IPS-20b (cell line): ENCODE measurements at regions not wholly inside any gene's neighbourhood (a gene's known extent, or its start where the extent isn't known, plus 50 kb on each side); places are given as distances from the start of the nearest gene placed in this dataset.

Source experiments
- H3K27ac ChIP-seq: one replicate; pipeline ENCODE4 v1.5.1; 2013; ENCODE audit warnings: low read length
- H3K27me3 ChIP-seq: 2 replicates; pipeline ENCODE4 v1.6.1; 2013; ENCODE audit warnings: mild to moderate bottlenecking, low read length, inconsistent platforms; ENCODE audit not compliant: insufficient read depth
- H3K36me3 ChIP-seq: 2 replicates; pipeline ENCODE4 v1.6.1; 2013; ENCODE audit warnings: low read depth, mild to moderate bottlenecking, inconsistent platforms, low read length, moderate library complexity; ENCODE audit not compliant: insufficient read depth
- H3K4me1 ChIP-seq: 2 replicates; pipeline ENCODE4 v1.6.1; 2013; ENCODE audit warnings: mild to moderate bottlenecking, control low read depth, inconsistent platforms, low read length, moderate library complexity; ENCODE audit not compliant: insufficient read depth
- H3K4me3 ChIP-seq: 2 replicates; pipeline ENCODE4 v1.5.1; 2013; ENCODE audit warnings: mild to moderate bottlenecking, low read length, inconsistent platforms
- H3K9ac ChIP-seq: 2 replicates; pipeline ENCODE4 v1.6.1; 2013; ENCODE audit warnings: low read depth, mild to moderate bottlenecking, inconsistent platforms, low read length, moderate library complexity
- H3K9me3 ChIP-seq: 2 replicates; pipeline ENCODE4 v1.6.1; 2013; ENCODE audit warnings: mild to moderate bottlenecking, low read depth, low read length, inconsistent platforms; ENCODE audit not compliant: insufficient read depth

DNA sequence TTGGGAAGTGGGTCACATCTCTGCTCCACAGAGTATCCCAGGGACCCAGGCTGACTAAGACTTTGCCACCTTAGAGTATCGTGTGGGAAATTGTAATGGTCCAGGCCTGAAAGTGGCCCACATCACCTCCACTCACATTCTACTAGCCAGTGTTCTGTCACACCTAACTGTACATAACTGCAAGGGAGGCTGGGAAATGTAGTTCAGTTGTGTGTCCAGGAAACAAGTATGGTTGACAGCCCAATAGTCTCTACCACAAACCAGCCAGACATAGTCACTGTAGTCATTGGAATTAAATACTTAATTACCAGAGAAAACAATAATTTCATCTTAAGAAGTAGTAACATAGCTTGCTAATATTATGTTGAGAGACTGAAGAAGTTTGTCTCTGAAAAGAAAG, 233.4 kb upstream of the S100G start:
- Histone ChIP-seq H3K36me3 (no peaks in the 10 kb centered on the region), H3K9me3 (no peaks in the 10 kb centered on the region), H3K4me3 (no peak overlapping the region), H3K4me1 (no peaks in the 10 kb centered on the region), H3K27ac (no peak overlapping the region), H3K9ac (no peak overlapping the region), H3K27me3 (no peaks in the 10 kb centered on the region)

DNA sequence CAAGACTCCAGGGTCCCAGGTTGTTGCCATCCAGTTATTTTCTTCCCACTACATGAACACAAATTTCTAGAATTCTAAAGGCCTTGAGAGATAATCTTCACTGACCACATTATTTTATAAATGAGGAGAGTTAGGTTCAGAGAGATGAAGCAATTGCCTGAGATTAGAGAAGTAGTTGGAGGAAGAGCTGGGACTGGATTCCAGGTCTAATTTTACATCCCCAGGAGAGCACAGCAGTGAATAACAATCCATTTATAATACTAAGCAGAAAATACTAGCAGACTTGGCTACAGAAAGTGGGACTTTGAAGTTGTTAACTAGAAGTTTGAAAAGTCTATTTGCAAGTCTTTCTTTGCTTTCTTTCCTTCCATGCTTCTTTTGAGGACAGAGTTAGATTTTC, 231.3 kb upstream of the S100G start:
- Histone ChIP-seq H3K36me3 (no peaks in the 10 kb centered on the region), H3K9ac (no peak overlapping the region), H3K9me3 (no peaks in the 10 kb centered on the region), H3K4me3 (no peak overlapping the region), H3K4me1 (no peaks in the 10 kb centered on the region), H3K27ac (no peak overlapping the region), H3K27me3 (no peaks in the 10 kb centered on the region)

DNA sequence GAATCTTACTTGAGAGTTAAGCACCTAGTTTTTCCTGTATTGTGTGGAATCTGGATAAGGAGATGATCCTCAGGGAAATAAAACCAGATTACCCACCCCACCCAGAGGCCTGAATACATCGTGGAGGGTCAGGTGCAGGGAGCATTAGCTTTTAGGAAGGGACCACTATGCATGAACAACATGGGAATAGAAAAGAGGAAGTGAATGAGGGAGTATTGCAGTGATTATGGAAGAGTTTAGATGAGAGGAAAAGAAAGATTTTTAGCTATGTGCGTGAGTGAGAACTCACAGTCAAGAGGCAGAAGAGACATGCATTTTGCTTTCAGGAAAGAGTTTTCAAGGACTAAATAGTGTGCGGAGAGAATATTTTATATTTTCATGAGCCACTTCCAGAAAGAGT, 222.3 kb upstream of the S100G start:
- H3K27me3 ChIP-seq, result no peaks in the 10 kb centered on the region
- H3K9me3 ChIP-seq, result no peaks in the 10 kb centered on the region
- H3K27ac ChIP-seq, result no peak overlapping the region
- H3K4me3 ChIP-seq, result no peak overlapping the region
- no peaks in the 10 kb centered on the region for H3K4me1 ChIP-seq
- no peak overlapping the region for H3K9ac ChIP-seq
- H3K36me3 ChIP-seq, result no peaks in the 10 kb centered on the region

DNA sequence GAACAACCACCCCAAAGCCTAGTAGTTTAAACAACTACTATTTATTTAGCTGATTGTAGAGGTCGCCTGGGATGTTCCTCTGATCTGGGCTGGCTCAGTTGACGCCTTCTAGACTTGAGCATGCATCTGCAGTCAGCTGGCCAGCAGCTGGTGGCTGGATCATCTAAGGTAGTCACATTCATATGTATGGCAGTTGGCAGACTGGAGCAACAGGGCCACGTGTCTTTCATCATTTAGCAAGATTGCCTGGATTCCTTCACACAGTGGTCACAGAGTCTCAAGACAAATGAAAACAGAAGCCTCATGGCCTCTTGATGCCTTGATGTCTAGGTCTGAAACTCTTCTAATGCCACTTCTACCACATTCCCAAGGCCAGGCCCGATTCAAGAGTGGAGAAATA, 220.6 kb upstream of the S100G start:
- Histone ChIP-seq H3K36me3 (no peaks in the 10 kb centered on the region), H3K9ac (no peak overlapping the region), H3K9me3 (no peaks in the 10 kb centered on the region), H3K27ac (no peak overlapping the region), H3K27me3 (no peaks in the 10 kb centered on the region), H3K4me3 (no peak overlapping the region), H3K4me1 (no peaks in the 10 kb centered on the region)

DNA sequence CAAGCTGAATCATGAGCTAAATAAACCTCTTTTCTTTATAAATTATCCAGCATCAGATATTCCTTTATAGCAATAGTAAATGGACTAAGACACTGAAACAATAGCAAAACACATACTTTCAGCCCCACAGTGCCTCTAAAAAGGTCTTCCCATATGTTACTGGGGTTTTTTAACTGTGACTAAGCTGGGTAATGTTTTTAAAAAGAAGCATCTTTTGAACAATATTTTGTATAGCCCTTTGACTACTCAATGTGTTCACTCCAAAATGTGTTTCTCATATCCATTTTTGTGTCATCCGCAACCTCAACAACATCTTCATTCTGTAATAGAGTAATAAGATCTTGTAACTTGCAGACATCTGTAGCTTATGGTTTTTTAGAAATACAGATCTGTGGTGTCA, 218.7 kb upstream of the S100G start:
- no peaks in the 10 kb centered on the region for H3K9me3 ChIP-seq

DNA sequence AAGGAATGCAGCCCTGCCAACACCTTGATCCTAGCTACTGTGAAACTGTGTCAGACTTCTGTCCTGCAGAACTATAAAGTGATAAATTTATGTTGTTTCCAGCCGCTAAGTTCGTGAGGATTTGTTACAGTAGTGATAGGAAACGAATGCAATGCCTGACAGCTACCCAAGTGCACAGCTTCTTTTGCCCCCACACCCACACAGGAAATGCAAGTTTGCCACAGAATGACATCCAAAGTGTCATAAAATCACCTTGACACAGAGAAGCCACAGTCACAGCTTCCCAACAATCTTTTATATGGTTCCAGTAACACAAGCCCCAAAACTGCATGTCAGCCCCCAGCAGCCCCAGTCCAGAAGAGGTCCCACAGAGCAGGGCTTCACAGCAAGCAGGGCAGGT, 216.9 kb upstream of the S100G start:
- Histone ChIP-seq H3K9me3 (no peaks in the 10 kb centered on the region), H3K9ac (no peak overlapping the region), H3K36me3 (no peaks in the 10 kb centered on the region), H3K4me3 (no peak overlapping the region), H3K27me3 (no peaks in the 10 kb centered on the region), H3K4me1 (no peaks in the 10 kb centered on the region), H3K27ac (no peak overlapping the region)

More for the DNA sequence above, 218.7 kb upstream of the S100G start:
- no peaks in the 10 kb centered on the region for H3K36me3 ChIP-seq
- H3K9ac ChIP-seq, result no peak overlapping the region
- H3K4me3 ChIP-seq, result no peak overlapping the region
- no peaks in the 10 kb centered on the region for H3K27me3 ChIP-seq
- no peaks in the 10 kb centered on the region for H3K4me1 ChIP-seq
- no peak overlapping the region for H3K27ac ChIP-seq

DNA sequence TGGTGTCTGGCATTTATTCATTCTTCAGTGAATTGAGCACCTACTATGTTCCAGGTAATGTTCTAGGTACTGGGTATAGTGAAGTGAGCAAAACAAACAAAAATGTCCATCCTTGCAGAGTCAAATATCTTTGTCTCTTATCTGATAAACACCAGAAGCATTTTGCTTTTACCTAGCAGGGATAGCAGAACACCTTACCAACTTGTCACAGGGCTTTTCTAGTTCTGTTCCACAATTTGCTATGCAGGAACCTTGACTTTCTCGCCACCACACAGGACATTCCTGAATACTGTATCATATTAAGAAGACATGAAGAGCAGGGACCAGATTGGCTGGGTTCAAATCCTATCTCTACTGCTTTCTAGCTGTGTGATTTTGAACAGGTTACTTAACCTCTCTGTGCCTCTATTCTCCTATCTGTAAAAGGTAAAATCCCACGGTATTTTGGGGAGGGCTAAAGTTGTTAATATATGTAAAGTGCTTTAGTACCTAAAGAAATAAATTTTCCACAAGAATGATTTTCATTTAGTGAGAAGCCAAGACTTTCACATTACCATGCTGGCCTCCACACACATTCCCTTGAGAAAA, 214.5 kb upstream of the S100G start:
- H3K27ac ChIP-seq, result no peak overlapping the region
- no peaks in the 10 kb centered on the region for H3K27me3 ChIP-seq
- no peak overlapping the region for H3K9ac ChIP-seq
- H3K9me3 ChIP-seq, result no peaks in the 10 kb centered on the region
- H3K4me1 ChIP-seq, result no peaks in the 10 kb centered on the region
- no peaks in the 10 kb centered on the region for H3K36me3 ChIP-seq
- H3K4me3 ChIP-seq, result no peak overlapping the region

DNA sequence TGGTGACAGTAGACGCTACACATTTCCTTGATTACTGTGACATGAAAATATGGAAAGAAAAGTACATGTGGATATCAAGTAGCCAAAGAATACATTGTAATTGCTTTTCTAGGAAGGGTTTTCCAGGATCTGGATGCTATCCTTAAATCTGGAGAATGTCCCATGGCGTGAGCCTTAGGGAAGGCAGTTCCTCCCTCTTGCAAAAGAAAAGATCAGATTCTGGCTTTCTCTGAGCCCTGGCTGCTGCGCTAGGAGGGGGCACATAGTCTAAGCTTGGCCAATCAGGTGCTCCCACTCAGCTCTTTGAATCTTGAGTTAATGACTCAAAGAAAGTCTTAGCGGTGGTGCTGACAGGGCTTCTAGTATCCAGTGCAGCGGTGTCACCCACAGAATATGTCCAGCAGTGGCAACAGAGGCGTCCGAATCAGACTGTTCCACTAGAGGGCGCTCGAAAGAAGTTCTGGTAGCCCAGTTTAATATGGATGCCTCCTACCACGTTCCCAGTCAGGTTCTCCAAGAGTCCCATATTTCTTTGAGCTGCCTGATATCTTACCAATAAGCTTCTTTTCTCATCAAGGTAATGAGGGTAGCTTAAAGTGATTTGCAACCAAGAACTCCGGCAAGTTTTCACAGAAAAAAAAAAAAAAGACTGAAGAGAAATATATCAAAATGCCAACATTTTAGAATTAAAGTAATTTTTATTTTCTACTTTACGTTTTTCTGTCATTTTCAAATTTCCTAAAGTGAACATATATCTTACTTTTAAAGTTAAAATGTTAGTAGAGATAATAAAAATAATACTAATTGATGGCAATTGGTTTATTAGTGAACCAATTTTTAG, 213.4 kb upstream of the S100G start:
- no peaks in the 10 kb centered on the region for H3K27me3 ChIP-seq
- H3K9me3 ChIP-seq, result no peaks in the 10 kb centered on the region
- H3K4me1 ChIP-seq, result no peaks in the 10 kb centered on the region
- H3K9ac ChIP-seq, result no peak overlapping the region
- H3K27ac ChIP-seq, result no peak overlapping the region
- no peaks in the 10 kb centered on the region for H3K36me3 ChIP-seq
- no peak overlapping the region for H3K4me3 ChIP-seq

DNA sequence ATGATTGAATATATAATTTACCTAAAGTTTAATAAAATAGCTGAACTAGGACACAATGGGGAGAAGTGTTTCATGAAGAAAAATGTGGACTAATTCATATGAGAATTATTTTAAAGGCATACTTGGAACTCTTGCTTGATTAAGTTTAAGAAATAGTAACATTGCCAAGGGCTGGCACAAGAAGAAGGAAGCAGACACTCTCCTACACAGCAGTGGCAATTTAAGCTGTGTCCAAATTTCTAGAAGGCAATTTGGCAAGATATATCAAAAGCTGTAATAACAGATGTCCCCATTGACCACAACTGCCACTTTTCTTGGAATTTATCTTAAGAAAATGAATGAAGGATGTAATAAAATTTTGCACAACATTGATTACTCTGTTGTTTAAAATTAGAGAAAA, 209.5 kb upstream of the S100G start:
- no peak overlapping the region for H3K27ac ChIP-seq
- H3K36me3 ChIP-seq, result no peaks in the 10 kb centered on the region
- no peak overlapping the region for H3K4me3 ChIP-seq
- H3K4me1 ChIP-seq, result no peaks in the 10 kb centered on the region; the same call in 1 of the 2 replicates
- H3K27me3 ChIP-seq, result no peaks in the 10 kb centered on the region
- H3K9me3 ChIP-seq, result no peaks in the 10 kb centered on the region
- H3K9ac ChIP-seq, result no peak overlapping the region

DNA sequence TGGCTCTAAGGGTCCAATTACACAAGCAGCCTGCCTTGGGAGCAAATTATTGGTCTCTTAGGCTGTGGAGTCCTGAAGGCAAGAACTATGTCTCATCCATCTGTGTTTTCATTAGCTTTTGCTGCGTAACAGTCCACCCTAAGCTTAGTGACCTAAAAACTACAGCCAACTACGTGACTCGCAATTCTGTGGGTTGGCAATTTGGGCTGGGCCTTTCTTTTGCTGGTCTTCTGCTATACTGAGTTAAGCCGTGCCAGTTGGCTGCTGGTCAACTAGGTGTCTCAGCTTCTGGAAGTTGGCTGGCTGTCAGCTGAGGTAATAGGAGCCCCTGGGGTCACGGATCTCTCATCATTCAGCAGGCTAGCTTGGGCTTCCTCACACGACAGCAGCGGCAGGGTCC, 205.6 kb upstream of the S100G start:
- Histone ChIP-seq H3K27me3 (no peaks in the 10 kb centered on the region), H3K4me3 (no peak overlapping the region), H3K9ac (no peak overlapping the region), H3K9me3 (no peaks in the 10 kb centered on the region), H3K4me1 (peaks cover 8% of the 10 kb centered on the region), H3K36me3 (no peaks in the 10 kb centered on the region), H3K27ac (no peak overlapping the region)

DNA sequence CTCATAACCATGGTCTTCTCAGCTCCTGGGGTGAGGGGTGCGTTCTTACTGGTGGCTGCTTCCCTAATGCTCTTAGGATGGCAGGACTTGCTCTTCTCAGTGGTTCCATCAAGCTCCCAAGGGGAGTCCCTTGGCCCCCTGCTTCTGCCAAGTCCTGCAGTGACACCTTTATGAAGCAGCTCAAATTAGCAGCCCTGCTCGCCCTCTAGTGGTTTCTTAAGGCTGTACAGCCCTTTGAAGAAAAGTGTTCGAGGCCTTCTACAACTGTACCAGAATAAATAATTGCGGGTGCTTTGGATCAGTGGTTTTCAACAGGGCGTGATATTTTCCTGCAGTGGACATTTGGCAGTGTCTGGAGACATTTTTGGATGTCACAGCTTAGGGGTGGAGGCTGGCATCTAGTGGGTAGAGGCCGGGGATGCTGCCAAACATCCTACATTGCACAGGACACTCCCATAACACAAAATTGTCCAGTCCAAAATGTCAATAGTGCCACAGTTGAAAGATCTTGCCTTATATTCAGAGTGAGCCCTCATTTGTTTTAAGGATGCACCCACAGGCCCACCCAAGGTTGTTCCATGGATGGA, 204.7 kb upstream of the S100G start:
- Histone ChIP-seq H3K4me3 (no peak overlapping the region), H3K9me3 (no peaks in the 10 kb centered on the region), H3K36me3 (no peaks in the 10 kb centered on the region), H3K27ac (no peak overlapping the region), H3K9ac (no peak overlapping the region), H3K27me3 (no peaks in the 10 kb centered on the region), H3K4me1 (peaks cover 8% of the 10 kb centered on the region)

DNA sequence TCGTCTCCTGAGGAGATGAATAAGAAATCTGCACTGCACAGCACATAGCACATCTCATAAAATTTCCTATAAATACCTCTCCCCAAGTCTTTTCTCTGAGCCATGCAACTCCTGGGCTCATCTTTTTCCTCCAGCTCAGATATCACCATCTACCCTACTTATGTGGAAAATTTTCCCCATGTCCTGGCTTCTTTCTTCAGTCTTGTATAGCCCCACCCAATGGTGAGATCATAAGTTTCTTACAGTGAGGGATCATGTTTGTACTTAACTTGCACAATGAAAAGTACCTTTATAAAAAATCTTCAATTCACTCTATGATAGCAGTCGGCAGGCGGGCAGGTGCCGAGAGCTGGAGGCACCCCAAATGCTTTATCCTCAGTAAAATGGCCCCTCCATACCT, 198.6 kb upstream of the S100G start:
- Histone ChIP-seq H3K36me3 (no peaks in the 10 kb centered on the region), H3K27me3 (no peaks in the 10 kb centered on the region), H3K9ac (no peak overlapping the region), H3K4me3 (no peak overlapping the region), H3K9me3 (no peaks in the 10 kb centered on the region), H3K4me1 (peaks cover 4% of the 10 kb centered on the region; the same call in 1 of the 2 replicates), H3K27ac (no peak overlapping the region)
